ENCODE measurements at regions not wholly inside any gene's neighbourhood (a gene's known extent, or its start where the extent isn't known, plus 50 kb on each side); places are given as distances from the start of the nearest gene placed in this dataset.

- no peak for TF ChIP-seq LEF1 (IDR thresholded peaks at IDR 0.05; ENCODE audit: borderline replicate concordance)
- no peak for TF ChIP-seq FOXM1 (IDR thresholded peaks at IDR 0.05; ENCODE audit: borderline replicate concordance)
- TF ChIP-seq SP1 (IDR thresholded peaks at IDR 0.05): no peak
- no peak for TF ChIP-seq TARDBP (IDR thresholded peaks at IDR 0.05)
- no peak for TF ChIP-seq CTBP1 (IDR thresholded peaks at IDR 0.05; ENCODE audit: borderline replicate concordance)
- TF ChIP-seq BHLHE40 (IDR thresholded peaks at IDR 0.05; ENCODE audit: borderline replicate concordance): no peak
- TF ChIP-seq SUZ12 (IDR thresholded peaks at IDR 0.05): no peak
- no peak for TF ChIP-seq L3MBTL2 (conservative IDR thresholded peaks at IDR 0.05)
- no peak for TF ChIP-seq ZNF384 (IDR thresholded peaks at IDR 0.05)
Measured at GRCh38 chr13:56622840-56623239, 517.9 kb upstream of the PRR20A start.
